ENCODE measurements at regions not wholly inside any gene's neighbourhood (a gene's known extent, or its start where the extent isn't known, plus 50 kb on each side); places are given as distances from the start of the nearest gene placed in this dataset.
"Not testable (repeated sequence)": the region's sequence is repeated elsewhere in the genome, so short reads cannot be mapped to it uniquely, and the experiment has no call there.

- no peak for DNase-seq (ENCODE audit: low read depth)
Measured at GRCh38 chrX:56343219-56343618, 111.1 kb downstream of the KLF8 start.

DNA sequence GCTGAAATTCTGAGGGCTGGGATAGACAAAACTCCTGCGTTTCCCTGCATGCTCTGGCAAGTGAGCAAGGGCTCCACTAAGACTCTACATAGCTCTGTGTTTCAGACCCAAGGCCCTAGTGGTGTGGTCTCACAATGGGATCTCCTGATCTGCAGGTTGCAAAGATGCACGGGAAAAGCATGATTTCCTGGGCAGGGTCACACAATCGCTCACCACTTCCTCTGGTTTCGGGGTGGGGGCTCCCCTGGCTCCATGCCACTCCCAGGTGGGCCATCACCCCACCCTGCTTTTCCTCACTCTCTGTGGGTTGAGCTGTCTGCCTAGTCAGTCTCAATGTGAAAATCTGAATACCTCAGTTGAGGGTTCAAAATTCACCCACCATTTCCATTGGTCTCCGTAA is 111.5 kb downstream of the KLF8 start:
- no peak for DNase-seq (ENCODE audit: low read depth)

- not testable (repeated sequence) for DNase-seq (ENCODE audit: low read depth)
Measured at GRCh38 chrX:56358145-56358544, 126.0 kb downstream of the KLF8 start.

GRCh38 chrX:56365171-56365570 is 133.0 kb downstream of the KLF8 start:
- not testable (repeated sequence) for DNase-seq (ENCODE audit: low read depth)

DNA sequence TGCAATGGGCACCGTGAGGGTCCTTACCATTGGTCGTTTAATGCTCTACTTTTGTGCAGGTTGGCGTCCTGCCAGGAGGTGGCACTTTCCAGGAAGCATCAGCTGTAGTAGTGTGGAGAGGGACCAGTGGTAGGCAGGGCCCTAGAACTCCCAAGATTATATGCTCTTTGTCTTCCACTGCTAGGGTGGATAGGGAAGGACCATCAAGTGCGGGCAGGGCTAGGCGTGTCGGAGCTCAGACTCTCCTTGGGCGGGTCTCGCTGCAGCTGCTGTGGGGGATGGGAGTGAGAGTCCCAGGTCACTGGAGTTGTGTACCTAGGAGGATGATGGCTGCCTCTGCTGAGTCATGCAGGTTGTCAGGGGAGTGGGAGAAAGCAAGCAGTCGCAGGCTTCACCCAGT is 134.7 kb downstream of the KLF8 start:
- DNase-seq (ENCODE audit: low read depth) = no peak

GRCh38 chrX:56368962-56369361 is 136.8 kb downstream of the KLF8 start:
- DNase-seq (ENCODE audit: low read depth) = no peak

- not testable (repeated sequence) for DNase-seq (ENCODE audit: low read depth)
Measured at GRCh38 chrX:56379984-56380780, 148.0 kb downstream of the KLF8 start.

DNA sequence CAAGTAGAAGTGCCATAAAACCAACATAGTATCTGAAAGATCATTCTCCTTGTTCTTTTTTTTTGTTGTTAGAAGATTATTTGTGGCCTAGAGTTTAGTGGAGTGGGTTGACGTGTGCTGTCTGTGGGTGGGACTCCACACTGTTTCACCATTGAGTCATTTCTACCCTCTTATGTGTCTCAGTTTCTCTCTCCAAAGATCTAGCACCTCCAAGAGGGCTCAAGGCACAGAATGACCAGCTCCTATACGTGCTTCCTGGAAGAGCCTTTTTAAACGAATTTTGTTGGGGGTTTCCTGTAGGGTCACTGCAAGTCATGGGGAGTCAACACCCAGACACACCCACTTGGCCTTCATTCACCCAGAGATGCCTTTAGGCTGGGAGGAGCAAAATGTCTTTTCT is 150.1 kb downstream of the KLF8 start:
- DNase-seq (ENCODE audit: low read depth) = no peak

- DNase-seq (ENCODE audit: low read depth) = no peak
Measured at GRCh38 chrX:56385336-56385735, 153.2 kb downstream of the KLF8 start.

DNA sequence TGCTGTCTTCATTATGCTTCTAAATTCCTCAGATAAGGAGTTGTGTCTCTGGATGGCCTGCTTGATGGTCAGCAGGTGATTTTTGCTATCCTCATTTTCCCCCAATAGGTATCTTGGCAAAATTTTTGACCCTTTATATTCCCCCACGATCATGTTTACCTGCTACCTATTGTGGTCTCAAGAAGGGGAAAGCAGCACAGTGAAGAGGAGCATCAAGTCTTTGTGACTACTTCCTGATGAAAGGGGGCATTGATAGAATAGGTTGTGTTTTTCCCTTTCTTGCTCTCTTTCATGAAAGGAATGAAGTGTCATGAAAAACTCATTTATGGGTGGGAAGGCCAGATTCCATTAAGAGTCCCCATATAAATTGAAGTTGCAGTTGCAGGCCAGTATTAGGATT is 153.8 kb downstream of the KLF8 start:
- DNase-seq (ENCODE audit: low read depth) = no peak

DNA sequence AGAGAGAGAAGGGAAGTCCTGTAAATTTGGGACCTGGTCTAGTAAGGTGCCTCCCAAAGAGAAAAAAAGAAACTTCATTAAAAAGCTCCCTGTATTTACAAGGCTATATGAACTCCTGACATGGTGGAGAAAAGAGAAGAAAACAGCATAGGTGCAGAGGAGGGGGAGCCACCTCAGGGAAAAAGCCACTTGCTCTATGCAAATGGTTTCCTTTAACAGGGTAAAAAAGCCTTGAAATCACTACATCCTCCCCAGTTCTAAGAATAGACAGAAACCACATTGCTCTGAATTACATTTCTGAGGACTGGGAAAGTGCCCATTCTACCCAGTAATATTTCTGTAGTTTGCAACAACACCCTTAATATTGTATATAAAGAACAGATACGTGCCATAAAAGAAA is 165.5 kb downstream of the KLF8 start:
- DNase-seq (ENCODE audit: low read depth) = no peak

- no peak for DNase-seq (ENCODE audit: low read depth)
Measured at GRCh38 chrX:56402207-56402606, 161.2 kb upstream of the UBQLN2 start.

DNA sequence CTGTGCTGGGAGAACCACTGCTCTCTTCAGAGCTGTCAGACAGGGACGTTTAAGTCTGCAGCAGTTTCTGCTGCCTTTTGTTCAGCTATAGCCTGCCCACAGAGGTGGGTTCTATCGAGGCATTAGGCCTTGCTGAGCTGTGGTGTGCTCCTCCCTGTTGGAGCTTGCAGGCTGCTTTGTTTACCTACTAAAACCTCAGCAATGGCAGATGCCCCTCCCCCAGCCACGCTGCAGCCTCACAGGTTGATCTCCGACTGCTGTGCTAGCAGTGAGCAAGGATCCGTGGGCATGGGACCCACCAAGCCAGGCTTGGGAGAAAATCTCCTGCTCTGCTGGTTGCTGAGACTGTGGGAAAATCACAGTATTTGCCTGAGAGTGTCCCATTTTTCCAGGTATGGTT is 133.8 kb upstream of the UBQLN2 start:
- no peak for DNase-seq (ENCODE audit: low read depth)

- not testable (repeated sequence) for DNase-seq (ENCODE audit: low read depth)
Measured at GRCh38 chrX:56451981-56452380, 111.4 kb upstream of the UBQLN2 start.

DNA sequence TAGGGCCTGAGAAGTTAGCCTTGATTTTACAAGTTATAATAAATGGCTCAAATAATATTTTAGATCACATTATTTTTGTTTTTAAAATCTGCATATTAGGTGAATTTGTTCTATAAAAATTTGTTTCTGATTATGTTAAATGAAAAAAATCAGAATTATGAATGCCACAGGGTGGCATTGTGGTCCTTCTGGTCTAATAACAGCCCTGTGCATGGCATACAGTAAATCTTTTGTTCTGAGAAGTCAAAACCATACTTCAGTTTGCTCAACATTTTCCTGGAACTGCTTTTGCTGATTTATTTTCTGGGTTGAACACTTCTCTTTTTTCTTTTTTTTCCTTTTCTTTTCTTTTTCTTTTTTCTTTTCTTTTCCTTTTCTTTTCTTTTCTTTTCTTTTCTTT is 101.0 kb upstream of the UBQLN2 start:
- DNase-seq (ENCODE audit: low read depth) = peak; percentile 0

- DNase-seq (ENCODE audit: low read depth) = no peak
Measured at GRCh38 chrX:56468441-56468840, 95.0 kb upstream of the UBQLN2 start.

DNA sequence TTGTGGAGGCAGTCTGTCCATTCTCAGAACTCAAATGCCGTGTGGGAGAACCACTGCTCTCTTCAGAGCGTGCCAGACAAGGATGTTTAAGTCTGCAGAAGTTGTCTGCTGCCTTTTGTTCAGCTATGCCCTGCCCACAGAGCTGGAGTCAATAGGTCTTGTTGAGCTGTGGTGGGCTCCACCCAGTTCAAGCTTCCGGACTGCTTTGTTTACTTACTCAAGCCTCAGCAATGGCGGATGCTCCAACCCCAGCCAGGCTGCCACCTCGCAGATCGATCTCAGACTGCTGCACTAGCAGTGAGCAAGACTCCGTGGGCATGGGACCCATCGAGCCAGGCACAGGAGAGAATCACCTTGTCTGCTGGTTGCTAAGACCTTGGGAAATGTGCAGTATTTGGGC is 68.5 kb upstream of the UBQLN2 start:
- DNase-seq (ENCODE audit: low read depth) = not testable (repeated sequence)

DNA sequence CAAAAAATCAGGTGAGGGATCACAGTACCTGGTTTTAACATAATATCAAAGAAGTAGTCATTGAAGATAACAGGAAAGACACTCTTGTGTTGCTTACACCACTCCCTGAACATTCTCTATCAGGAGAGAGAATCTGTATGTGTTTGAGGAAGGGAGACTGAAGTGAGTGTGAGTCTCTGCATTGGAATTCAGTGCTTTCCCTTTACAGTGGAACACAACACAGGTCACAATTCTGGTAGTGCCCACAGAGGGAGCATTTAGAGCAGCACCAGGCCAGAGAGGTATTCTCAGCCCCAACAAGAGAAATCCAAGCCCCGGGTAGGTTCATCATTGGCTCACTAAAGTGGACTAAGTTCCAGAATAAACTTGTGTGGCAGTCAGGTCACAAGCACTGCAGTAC is 64.7 kb upstream of the UBQLN2 start:
- peak; percentile 5 for DNase-seq (ENCODE audit: low read depth)

DNA sequence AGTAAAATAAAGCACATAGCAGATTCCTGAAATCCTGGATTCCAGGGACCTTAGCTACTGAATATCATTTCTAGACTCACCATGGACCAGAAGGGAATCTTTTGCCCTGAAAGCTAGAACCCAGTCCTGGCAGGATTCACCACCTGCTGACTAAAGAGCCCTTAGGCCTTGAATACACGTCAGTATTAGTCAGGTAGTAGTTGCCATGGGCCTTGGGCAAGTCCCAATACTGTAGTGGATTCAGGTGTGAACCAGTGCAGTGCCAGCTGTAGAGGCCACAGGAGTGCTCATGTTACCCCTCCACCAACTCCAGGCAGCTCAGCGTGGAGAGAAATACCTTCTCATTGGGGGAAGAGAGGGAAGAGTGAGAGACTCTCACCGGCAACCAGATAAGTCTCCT is 64.1 kb upstream of the UBQLN2 start:
- DNase-seq (ENCODE audit: low read depth) = peak; percentile 8

DNA sequence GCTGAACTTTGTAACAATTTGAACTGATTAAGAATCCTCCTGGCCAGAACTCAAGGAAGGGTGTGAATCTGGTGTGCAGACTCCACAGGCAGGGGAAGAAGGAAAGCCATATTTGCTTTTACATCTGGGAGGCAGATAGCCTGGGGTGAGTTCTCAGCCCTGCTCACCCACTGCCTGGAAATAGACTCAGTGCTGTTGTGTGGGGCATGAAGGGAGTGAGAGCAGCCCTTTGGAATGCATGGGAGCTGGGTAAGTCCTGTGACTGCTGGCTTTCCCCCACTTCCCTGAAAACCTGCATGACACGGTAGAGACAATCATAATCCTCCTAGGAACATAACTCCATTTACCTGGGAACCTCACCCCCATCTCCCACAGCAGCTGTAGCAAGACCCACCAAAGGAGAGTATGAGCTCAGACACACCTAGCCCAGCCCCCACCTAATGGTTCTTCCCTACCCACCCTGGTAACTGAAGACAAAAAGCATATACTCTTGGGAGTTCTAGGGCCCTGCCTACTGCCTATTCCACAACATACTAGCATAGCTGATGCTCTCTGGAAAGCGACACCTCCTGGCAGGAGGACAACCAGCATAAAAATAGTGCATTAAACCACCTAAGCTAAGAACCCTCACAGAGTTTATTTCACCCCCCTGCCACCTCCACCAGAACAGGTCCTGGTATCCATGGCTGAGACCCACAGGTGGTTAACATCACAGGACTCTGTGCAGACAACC is 59.3 kb upstream of the UBQLN2 start:
- peak; percentile 32 for DNase-seq (ENCODE audit: low read depth)

- no peak for DNase-seq (ENCODE audit: low read depth)
Measured at GRCh38 chrX:56505866-56506265, 57.6 kb upstream of the UBQLN2 start.
